ENCODE measurements at regions not wholly inside any gene's neighbourhood (a gene's known extent, or its start where the extent isn't known, plus 50 kb on each side); places are given as distances from the start of the nearest gene placed in this dataset.

DNA sequence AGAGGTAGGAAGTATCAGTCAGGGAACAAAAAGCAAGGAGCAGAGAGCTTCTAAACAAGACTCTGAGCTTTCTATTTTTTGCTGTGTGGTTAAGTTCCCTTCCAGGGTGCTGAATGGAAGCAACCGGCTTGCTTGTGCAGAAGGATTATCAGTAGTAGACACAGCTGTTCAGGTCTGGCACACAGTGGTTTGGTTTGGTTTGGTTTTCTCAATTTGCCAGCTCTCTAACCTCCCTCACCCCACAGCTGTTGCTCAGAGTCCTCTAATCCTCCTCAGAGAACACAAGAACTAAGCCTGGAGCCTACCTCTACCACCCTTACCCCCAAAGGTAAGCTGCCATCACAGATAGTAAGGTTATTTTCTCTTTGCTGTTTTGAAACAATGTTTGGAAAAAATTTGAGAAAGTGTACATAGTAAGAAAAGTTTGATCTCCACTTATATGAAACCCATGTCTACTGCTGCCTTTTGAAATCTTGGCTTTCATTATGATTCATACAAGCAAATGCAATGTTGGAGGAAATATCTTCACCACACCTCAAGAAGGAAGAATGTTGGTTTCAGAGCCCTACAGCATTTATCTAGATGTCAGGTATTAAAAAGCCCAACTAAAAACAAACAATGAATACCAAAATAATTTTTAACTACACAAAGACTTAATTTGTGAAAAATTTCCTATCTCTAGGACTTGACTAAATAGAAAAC lies 255.3 kb downstream of the NR4A2 start:
- intact Hi-C loops (cut with micrococcal nuclease) (loop anchor here (10.0 kb wide), 1 partner anchor 508 kb away; no protein-coding TSS in a partner anchor), dilution Hi-C loops (cut with MboI; ENCODE audit: extremely low pct_ligation_motif_present, low sequenced_read_pairs) (no loop called here)
- H3K79me2 ChIP-seq (ENCODE audit: control insufficient read depth, insufficient read depth, low read length) = no peaks in the 10 kb centered on the region
- H3K9me3 ChIP-seq (replicated peaks; ENCODE audit: control insufficient read depth, insufficient read depth, low read length) = no peaks in the 10 kb centered on the region
- no TSS peak for BruUV-seq (replicated peaks)
- H3K9me1 ChIP-seq (replicated peaks; ENCODE audit: control insufficient read depth, extremely low read depth, insufficient read depth, low read length) = no peaks in the 10 kb centered on the region
- no peaks in the 10 kb centered on the region for H3K4me1 ChIP-seq (ENCODE audit: control insufficient read depth, extremely low read depth, insufficient read depth, low read length)
- ChIA-PET POLR2A (no interaction called here), CTCF (no interaction called here)
- no peak overlapping the region for H2AFZ ChIP-seq (ENCODE audit: low read depth, low read length)
- no peak overlapping the region for H3K9ac ChIP-seq (replicated peaks; ENCODE audit: extremely low read depth, insufficient read depth, low read length)
- H3K27ac ChIP-seq (ENCODE audit: insufficient read depth, low read depth, low read length) = no peak overlapping the region
- TF ChIP-seq MYC (IDR thresholded peaks at IDR 0.05; ENCODE audit: low read depth, low read length) = no peak
- no peak for TF ChIP-seq POLR2A (IDR thresholded peaks at IDR 0.05; ENCODE audit: low read depth, low read length)
- TF ChIP-seq POLR2AphosphoS5 (IDR thresholded peaks at IDR 0.05; ENCODE audit: insufficient read depth, low read depth, low read length) = no peak
- TF ChIP-seq JUN (IDR thresholded peaks at IDR 0.05; ENCODE audit: borderline replicate concordance, insufficient read depth, insufficient read length, low read depth) = no peak
- no peak for TF ChIP-seq FOS (IDR thresholded peaks at IDR 0.05; ENCODE audit: borderline replicate concordance, insufficient read depth, low read length)
- no peak for TF ChIP-seq GATA2 (IDR thresholded peaks at IDR 0.05; ENCODE audit: insufficient read depth, insufficient read length, low read depth, low read length)
- no peak for TF ChIP-seq EZH2 (IDR thresholded peaks at IDR 0.05; ENCODE audit: borderline replicate concordance, low read depth, low read length, severe bottlenecking)
- TF ChIP-seq, protein P1, sequence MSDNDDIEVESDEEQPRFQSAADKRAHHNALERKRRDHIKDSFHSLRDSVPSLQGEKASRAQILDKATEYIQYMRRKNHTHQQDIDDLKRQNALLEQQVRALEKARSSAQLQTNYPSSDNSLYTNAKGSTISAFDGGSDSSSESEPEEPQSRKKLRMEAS (IDR thresholded peaks at IDR 0.05; ENCODE audit: insufficient read depth, insufficient read length) = no peak
- TF ChIP-seq, protein P2, sequence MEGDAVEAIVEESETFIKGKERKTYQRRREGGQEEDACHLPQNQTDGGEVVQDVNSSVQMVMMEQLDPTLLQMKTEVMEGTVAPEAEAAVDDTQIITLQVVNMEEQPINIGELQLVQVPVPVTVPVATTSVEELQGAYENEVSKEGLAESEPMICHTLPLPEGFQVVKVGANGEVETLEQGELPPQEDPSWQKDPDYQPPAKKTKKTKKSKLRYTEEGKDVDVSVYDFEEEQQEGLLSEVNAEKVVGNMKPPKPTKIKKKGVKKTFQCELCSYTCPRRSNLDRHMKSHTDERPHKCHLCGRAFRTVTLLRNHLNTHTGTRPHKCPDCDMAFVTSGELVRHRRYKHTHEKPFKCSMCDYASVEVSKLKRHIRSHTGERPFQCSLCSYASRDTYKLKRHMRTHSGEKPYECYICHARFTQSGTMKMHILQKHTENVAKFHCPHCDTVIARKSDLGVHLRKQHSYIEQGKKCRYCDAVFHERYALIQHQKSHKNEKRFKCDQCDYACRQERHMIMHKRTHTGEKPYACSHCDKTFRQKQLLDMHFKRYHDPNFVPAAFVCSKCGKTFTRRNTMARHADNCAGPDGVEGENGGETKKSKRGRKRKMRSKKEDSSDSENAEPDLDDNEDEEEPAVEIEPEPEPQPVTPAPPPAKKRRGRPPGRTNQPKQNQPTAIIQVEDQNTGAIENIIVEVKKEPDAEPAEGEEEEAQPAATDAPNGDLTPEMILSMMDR (IDR thresholded peaks at IDR 0.05; ENCODE audit: extremely low read depth in 1 of 2, insufficient read depth in 1 of 2, low read depth in 1 of 2, low read length in 2 of 2) = no peak
- H3K27me3 ChIP-seq (ENCODE audit: control insufficient read depth in 2 of 2, insufficient read depth in 2 of 2, low read length in 2 of 2) = no peaks in the 10 kb centered on the region
- FAIRE-seq = peak; percentile 35
- H3K4me2 ChIP-seq (ENCODE audit: insufficient read depth, low read length) = no peak overlapping the region
- no peak overlapping the region for H3K4me3 ChIP-seq (replicated peaks in 1 of 3; ENCODE audit: insufficient read depth in 1 of 3, low read depth in 1 of 3, low read length in 3 of 3)
- H3K36me3 ChIP-seq (ENCODE audit: control insufficient read depth in 2 of 2, extremely low read depth in 1 of 2, insufficient read depth in 2 of 2, low read length in 2 of 2) = no peaks in the 10 kb centered on the region
- no peaks in the 10 kb centered on the region for H4K20me1 ChIP-seq (replicated peaks; ENCODE audit: control insufficient read depth, extremely low read depth, insufficient read depth, low read length)
- DNase-seq (ENCODE audit: low read depth, low spot score) = no peak
